ENCODE measurements at regions not wholly inside any gene's neighbourhood (a gene's known extent, or its start where the extent isn't known, plus 50 kb on each side); places are given as distances from the start of the nearest gene placed in this dataset.
"Not testable (repeated sequence)": the region's sequence is repeated elsewhere in the genome, so short reads cannot be mapped to it uniquely, and the experiment has no call there.

GRCh38 chr16:59122262-59122537 lies 388.1 kb upstream of the GOT2 start:
- H3K36me3 Mint-ChIP-seq (ENCODE audit: low read depth) = no peaks in the 10 kb centered on the region
- no peak for DNase-seq (ENCODE audit: low spot score)
- no peaks in the 10 kb centered on the region for H3K9me3 Mint-ChIP-seq
- no peak overlapping the region for H3K4me3 Mint-ChIP-seq (ENCODE audit: low read depth)
- H3K27ac Mint-ChIP-seq = no peak overlapping the region
- H3K4me1 Mint-ChIP-seq (ENCODE audit: low read depth) = no peaks in the 10 kb centered on the region
- H3K27me3 Mint-ChIP-seq (ENCODE audit: low read depth) = no peaks in the 10 kb centered on the region
- intact Hi-C loops (cut with micrococcal nuclease) = no loop called here

GRCh38 chr16:59121411-59122261 lies 387.5 kb upstream of the GOT2 start:
- intact Hi-C loops (cut with micrococcal nuclease) = no loop called here
- no peak for DNase-seq (ENCODE audit: low spot score)
- no peaks in the 10 kb centered on the region for H3K36me3 Mint-ChIP-seq (ENCODE audit: low read depth)
- H3K27ac Mint-ChIP-seq = no peak overlapping the region
- no peaks in the 10 kb centered on the region for H3K27me3 Mint-ChIP-seq (ENCODE audit: low read depth)
- H3K9me3 Mint-ChIP-seq = no peaks in the 10 kb centered on the region
- no peaks in the 10 kb centered on the region for H3K4me1 Mint-ChIP-seq (ENCODE audit: low read depth)
- H3K4me3 Mint-ChIP-seq (ENCODE audit: low read depth) = no peak overlapping the region

GRCh38 chr16:59116744-59117143 lies 382.6 kb upstream of the GOT2 start:
- intact Hi-C loops (cut with micrococcal nuclease) = no loop called here
- H3K36me3 Mint-ChIP-seq (ENCODE audit: low read depth) = no peaks in the 10 kb centered on the region
- no peak overlapping the region for H3K4me3 Mint-ChIP-seq (ENCODE audit: low read depth)
- no peaks in the 10 kb centered on the region for H3K9me3 Mint-ChIP-seq
- no peaks in the 10 kb centered on the region for H3K4me1 Mint-ChIP-seq (ENCODE audit: low read depth)
- no peak for DNase-seq (ENCODE audit: low spot score)
- no peak overlapping the region for H3K27ac Mint-ChIP-seq
- no peaks in the 10 kb centered on the region for H3K27me3 Mint-ChIP-seq (ENCODE audit: low read depth)

- no peaks in the 10 kb centered on the region for H3K9me3 Mint-ChIP-seq
- no peaks in the 10 kb centered on the region for H3K27me3 Mint-ChIP-seq (ENCODE audit: low read depth)
- no peak overlapping the region for H3K27ac Mint-ChIP-seq
- no peak for DNase-seq (ENCODE audit: low spot score)
- H3K36me3 Mint-ChIP-seq (ENCODE audit: low read depth) = no peaks in the 10 kb centered on the region
- no peaks in the 10 kb centered on the region for H3K4me1 Mint-ChIP-seq (ENCODE audit: low read depth)
- H3K4me3 Mint-ChIP-seq (ENCODE audit: low read depth) = no peak overlapping the region
- intact Hi-C loops (cut with micrococcal nuclease) = no loop called here
Observed at GRCh38 chr16:59114790-59115189, 380.7 kb upstream of the GOT2 start.

- intact Hi-C loops (cut with micrococcal nuclease) = no loop called here
- H3K4me3 Mint-ChIP-seq (ENCODE audit: low read depth) = no peak overlapping the region
- no peaks in the 10 kb centered on the region for H3K27me3 Mint-ChIP-seq (ENCODE audit: low read depth)
- no peak overlapping the region for H3K27ac Mint-ChIP-seq
- DNase-seq (ENCODE audit: low spot score) = no peak
- no peaks in the 10 kb centered on the region for H3K4me1 Mint-ChIP-seq (ENCODE audit: low read depth)
- H3K9me3 Mint-ChIP-seq = no peaks in the 10 kb centered on the region
- no peaks in the 10 kb centered on the region for H3K36me3 Mint-ChIP-seq (ENCODE audit: low read depth)
Observed at GRCh38 chr16:59113004-59113670, 379.0 kb upstream of the GOT2 start.

- H3K4me3 Mint-ChIP-seq (ENCODE audit: low read depth) = no peak overlapping the region
- H3K4me1 Mint-ChIP-seq (ENCODE audit: low read depth) = no peaks in the 10 kb centered on the region
- intact Hi-C loops (cut with micrococcal nuclease) = no loop called here
- no peaks in the 10 kb centered on the region for H3K27me3 Mint-ChIP-seq (ENCODE audit: low read depth)
- no peak for DNase-seq (ENCODE audit: low spot score)
- H3K27ac Mint-ChIP-seq = no peak overlapping the region
- H3K9me3 Mint-ChIP-seq = no peaks in the 10 kb centered on the region
- no peaks in the 10 kb centered on the region for H3K36me3 Mint-ChIP-seq (ENCODE audit: low read depth)
Observed at GRCh38 chr16:59111280-59111679, 377.2 kb upstream of the GOT2 start.

GRCh38 chr16:59108374-59108773 lies 374.3 kb upstream of the GOT2 start:
- Mint-ChIP-seq H3K36me3 (ENCODE audit: low read depth) (no peaks in the 10 kb centered on the region), H3K27me3 (ENCODE audit: low read depth) (no peaks in the 10 kb centered on the region), H3K9me3 (no peaks in the 10 kb centered on the region), H3K4me1 (ENCODE audit: low read depth) (no peaks in the 10 kb centered on the region), H3K4me3 (ENCODE audit: low read depth) (no peak overlapping the region), H3K27ac (no peak overlapping the region)
- no peak for DNase-seq (ENCODE audit: low spot score)
- intact Hi-C loops (cut with micrococcal nuclease) = no loop called here

GRCh38 chr16:59096682-59097081 lies 362.6 kb upstream of the GOT2 start:
- H3K4me1 Mint-ChIP-seq (ENCODE audit: low read depth); H3K9me3 Mint-ChIP-seq; H3K4me3 Mint-ChIP-seq (ENCODE audit: low read depth); H3K36me3 Mint-ChIP-seq (ENCODE audit: low read depth); intact Hi-C loops (cut with micrococcal nuclease); H3K27ac Mint-ChIP-seq; H3K27me3 Mint-ChIP-seq (ENCODE audit: low read depth); DNase-seq (ENCODE audit: low spot score): not testable (repeated sequence)

- DNase-seq (ENCODE audit: low spot score) = no peak
- no peaks in the 10 kb centered on the region for H3K27me3 Mint-ChIP-seq (ENCODE audit: low read depth)
- H3K27ac Mint-ChIP-seq = no peak overlapping the region
- H3K4me1 Mint-ChIP-seq (ENCODE audit: low read depth) = no peaks in the 10 kb centered on the region
- intact Hi-C loops (cut with micrococcal nuclease) = no loop called here
- no peaks in the 10 kb centered on the region for H3K36me3 Mint-ChIP-seq (ENCODE audit: low read depth)
- H3K4me3 Mint-ChIP-seq (ENCODE audit: low read depth) = no peak overlapping the region
- peaks cover 10% of the 10 kb centered on the region for H3K9me3 Mint-ChIP-seq
Observed at GRCh38 chr16:59090541-59090940, 356.4 kb upstream of the GOT2 start.

GRCh38 chr16:59088431-59088830 lies 354.3 kb upstream of the GOT2 start:
- H3K27me3 Mint-ChIP-seq (ENCODE audit: low read depth) = no peaks in the 10 kb centered on the region

GRCh38 chr16:59087641-59088040 lies 353.5 kb upstream of the GOT2 start:
- no peak overlapping the region for H3K27ac Mint-ChIP-seq
- no peaks in the 10 kb centered on the region for H3K4me1 Mint-ChIP-seq (ENCODE audit: low read depth)

More at GRCh38 chr16:59088431-59088830, 354.3 kb upstream of the GOT2 start:
- Mint-ChIP-seq H3K27ac (no peak overlapping the region), H3K9me3 (peaks cover 15% of the 10 kb centered on the region), H3K4me1 (ENCODE audit: low read depth) (no peaks in the 10 kb centered on the region), H3K36me3 (ENCODE audit: low read depth) (no peaks in the 10 kb centered on the region), H3K4me3 (ENCODE audit: low read depth) (no peak overlapping the region)
- no peak for DNase-seq (ENCODE audit: low spot score)
- intact Hi-C loops (cut with micrococcal nuclease) = no loop called here

GRCh38 chr16:59067205-59067604 lies 333.1 kb upstream of the GOT2 start:
- Mint-ChIP-seq H3K9me3 (peaks cover 21% of the 10 kb centered on the region), H3K4me3 (ENCODE audit: low read depth) (no peak overlapping the region), H3K36me3 (ENCODE audit: low read depth) (no peaks in the 10 kb centered on the region), H3K4me1 (ENCODE audit: low read depth) (no peaks in the 10 kb centered on the region), H3K27me3 (ENCODE audit: low read depth) (no peaks in the 10 kb centered on the region), H3K27ac (no peak overlapping the region)
- no peak for DNase-seq (ENCODE audit: low spot score)
- intact Hi-C loops (cut with micrococcal nuclease) = no loop called here

More at GRCh38 chr16:59087641-59088040, 353.5 kb upstream of the GOT2 start:
- Mint-ChIP-seq H3K27me3 (ENCODE audit: low read depth) (no peaks in the 10 kb centered on the region), H3K9me3 (peaks cover 15% of the 10 kb centered on the region), H3K36me3 (ENCODE audit: low read depth) (no peaks in the 10 kb centered on the region), H3K4me3 (ENCODE audit: low read depth) (no peak overlapping the region)
- DNase-seq (ENCODE audit: low spot score) = no peak
- intact Hi-C loops (cut with micrococcal nuclease) = no loop called here

GRCh38 chr16:59060207-59060606 lies 326.1 kb upstream of the GOT2 start:
- peaks cover 5% of the 10 kb centered on the region for H3K9me3 Mint-ChIP-seq

More at GRCh38 chr16:59060207-59060606, 326.1 kb upstream of the GOT2 start:
- Mint-ChIP-seq H3K4me1 (ENCODE audit: low read depth) (no peaks in the 10 kb centered on the region), H3K4me3 (ENCODE audit: low read depth) (no peak overlapping the region), H3K27me3 (ENCODE audit: low read depth) (no peaks in the 10 kb centered on the region), H3K27ac (no peak overlapping the region), H3K36me3 (ENCODE audit: low read depth) (no peaks in the 10 kb centered on the region)
- intact Hi-C loops (cut with micrococcal nuclease) = no loop called here
- DNase-seq (ENCODE audit: low spot score) = no peak
